Panc1 (cell line): ENCODE measurements at regions not wholly inside any gene's neighbourhood (a gene's known extent, or its start where the extent isn't known, plus 50 kb on each side); places are given as distances from the start of the nearest gene placed in this dataset.

Experiments used
- ATAC-seq: fragments of 200-7000 bp; cut with Tn5 transposase; 2 replicates; pipeline ENCODE4 v1.9.1; 2020; ENCODE audit warnings: mild to moderate bottlenecking, moderate library complexity
- BruUV-seq: library from RNA; stranded (reverse); fragments of 400-500 nt; replicated peaks from 2 replicates; lab custom pipeline; 2021; lab: Mats Ljungman, UMichigan
- CTCF ChIA-PET: fragments of 300-600 bp; sonication (Branson Sonifier 250); formaldehyde crosslinking; loops from one replicate; lab custom pipeline; 2022; ENCODE audit warnings: antibody characterized with exemption; lab: Charles Lee
- POLR2A ChIA-PET: fragments of 300-600 bp; sonication (Branson Sonifier 250); formaldehyde crosslinking; loops from one replicate; lab custom pipeline; 2022; ENCODE audit warnings: antibody characterized with exemption; lab: Charles Lee
- DNase-seq: peaks from one replicate; pipeline ENCODE4 v3.0.0-alpha.2; 2010; ENCODE audit warnings: low read depth, low spot score
- H3K27ac ChIP-seq: 2 replicates; pipeline ENCODE4 v1.5.1; 2011; ENCODE audit warnings: mild to moderate bottlenecking, low read length, inconsistent platforms
- H3K27me3 ChIP-seq: fragments of 200-500 bp; sonication (Bioruptor generic); 2 replicates; pipeline ENCODE4 v1.6.0; 2014; ENCODE audit warnings: low read length, inconsistent platforms; ENCODE audit not compliant: control insufficient read depth, insufficient read depth
- H3K36me3 ChIP-seq: fragments of 200-500 bp; sonication (Bioruptor generic); 2 replicates; pipeline ENCODE4 v1.5.1; 2014; ENCODE audit warnings: inconsistent platforms, mild to moderate bottlenecking, low read length, moderate library complexity; ENCODE audit not compliant: control insufficient read depth, insufficient read depth
- H3K4me1 ChIP-seq: 2 replicates; pipeline ENCODE4 v1.5.1; 2011; ENCODE audit warnings: inconsistent platforms, mild to moderate bottlenecking, low read length, moderate library complexity; ENCODE audit not compliant: control insufficient read depth, insufficient read depth
- H3K4me3 ChIP-seq, 2 experiments: 2 replicates each; pipeline ENCODE4 v1.5.1; 2011 to 2012; ENCODE audit warnings: low read depth in 2 of 2, low read length in 2 of 2, mild to moderate bottlenecking in 2 of 2, inconsistent platforms in 1 of 2, moderate library complexity in 1 of 2
- H3K9me3 ChIP-seq: fragments of 200-500 bp; sonication (Bioruptor generic); 2 replicates; pipeline ENCODE4 v1.5.1; 2014; ENCODE audit warnings: low read depth, mild to moderate bottlenecking, inconsistent platforms, low read length, moderate library complexity; ENCODE audit not compliant: control insufficient read depth, insufficient read depth
- CTCF ChIP-seq: fragments of 450-650 bp; IDR thresholded peaks from 2 replicates; pipeline ENCODE4 v1.5.1; 2017; ENCODE audit warnings: mild to moderate bottlenecking
- POLR2AphosphoS5 ChIP-seq: IDR thresholded peaks from 2 replicates; pipeline ENCODE4 v1.6.1; 2012; ENCODE audit warnings: mild to moderate bottlenecking, low read depth, low read length, moderate library complexity
- REST ChIP-seq, 2 experiments: IDR thresholded peaks; 2 replicates each; pipeline ENCODE4 v1.6.1; 2011 to 2012; ENCODE audit warnings: low read depth in 2 of 2, control low read depth in 1 of 2, low read length in 1 of 2, mild to moderate bottlenecking in 1 of 2, moderate library complexity in 1 of 2; ENCODE audit not compliant: insufficient read depth in 1 of 2
- SIN3A ChIP-seq: IDR thresholded peaks from 2 replicates; pipeline ENCODE4 v1.6.1; 2012; ENCODE audit warnings: low read depth, mild to moderate bottlenecking, low read length, moderate library complexity, borderline replicate concordance; ENCODE audit not compliant: insufficient read depth
- TCF7L2 ChIP-seq: IDR thresholded peaks from 2 replicates; pipeline ENCODE4 v1.6.1; 2011; ENCODE audit warnings: mild to moderate bottlenecking, low read depth, low read length, inconsistent platforms
- in situ Hi-C: cut with HindIII; loops from 2 replicates; pipeline ENCODE4 v1.10.0; 2016; ENCODE audit warnings: low sequenced_read_pairs, low pct_unique_long_range_greater_than_20kb
- intact Hi-C: fragments of 100-400 bp; cut with micrococcal nuclease; formaldehyde crosslinking; loops from one replicate; pipeline ENCODE4 v1.10.0; 2022; ENCODE audit not compliant: unreplicated experiment

DNA sequence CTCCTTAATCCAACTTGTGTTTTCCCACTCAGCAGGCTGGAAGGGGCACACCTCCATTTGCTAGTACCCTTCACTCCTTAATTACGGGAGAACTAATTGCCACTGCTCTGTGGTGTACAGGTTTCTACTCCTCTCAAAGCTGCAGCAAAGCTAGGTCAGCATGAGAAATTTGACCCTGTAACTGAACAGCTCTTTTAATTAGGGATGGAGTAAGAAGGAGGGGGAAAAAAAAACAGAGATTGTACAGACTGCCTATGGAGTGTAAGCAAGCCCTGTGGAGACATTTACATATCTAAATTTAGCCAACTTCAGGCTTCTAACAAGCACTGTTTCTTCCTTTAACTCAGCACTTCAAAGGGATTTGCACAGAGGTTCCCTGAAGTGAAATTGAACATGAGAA is 629.7 kb upstream of the SETBP1 start:
- in situ Hi-C loops (no loop called here), intact Hi-C loops (no loop called here)
- CTCF ChIA-PET = no interaction called here
- BruUV-seq = no TSS peak
- POLR2A ChIA-PET = no interaction called here
- ATAC-seq (no peak), DNase-seq (no peak)
- Histone ChIP-seq H3K4me1 (no peaks in the 10 kb centered on the region), H3K27ac (no peak overlapping the region), H3K4me3 (no peak overlapping the region), H3K9me3 (no peaks in the 10 kb centered on the region), H3K27me3 (no peaks in the 10 kb centered on the region), H3K36me3 (no peaks in the 10 kb centered on the region)
- no peak for TF ChIP-seq TCF7L2
- TF ChIP-seq POLR2AphosphoS5 = no peak
- no peak for TF ChIP-seq SIN3A
- TF ChIP-seq CTCF = no peak
- no peak for TF ChIP-seq REST (IDR thresholded peaks at IDR 0.05; ENCODE audit: insufficient read depth in 1 of 2, low read depth in 2 of 2, low read length in 1 of 2)

DNA sequence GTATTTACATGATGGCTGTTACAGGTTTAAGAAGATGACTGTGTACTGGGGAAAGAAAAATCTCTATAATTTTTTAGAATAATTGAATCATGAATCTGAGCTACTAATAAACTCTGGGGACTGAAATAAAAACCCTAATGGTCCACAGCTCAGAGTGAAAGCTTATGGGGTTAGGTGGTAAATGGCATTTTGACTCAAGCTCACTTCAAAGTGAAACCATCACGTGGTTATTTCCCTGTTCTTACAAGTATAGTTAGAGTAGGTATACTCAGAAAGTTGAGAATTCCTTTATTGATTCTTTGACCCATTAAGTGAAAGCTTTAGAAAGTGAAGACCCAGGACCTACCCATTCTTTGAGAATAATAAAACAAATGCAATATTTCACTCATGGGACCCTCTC is 626.2 kb upstream of the SETBP1 start:
- CTCF ChIA-PET = no interaction called here
- in situ Hi-C loops (no loop called here), intact Hi-C loops (no loop called here)
- TF ChIP-seq SIN3A (no peak), REST (IDR thresholded peaks at IDR 0.05; ENCODE audit: insufficient read depth in 1 of 2, low read depth in 2 of 2, low read length in 1 of 2) (no peak), CTCF (no peak), TCF7L2 (no peak), POLR2AphosphoS5 (no peak)
- Histone ChIP-seq H3K27me3 (no peaks in the 10 kb centered on the region), H3K9me3 (no peaks in the 10 kb centered on the region), H3K4me3 (no peak overlapping the region), H3K27ac (no peak overlapping the region), H3K4me1 (no peaks in the 10 kb centered on the region), H3K36me3 (no peaks in the 10 kb centered on the region)
- ATAC-seq (no peak), DNase-seq (no peak)
- POLR2A ChIA-PET = no interaction called here
- BruUV-seq = no TSS peak
